ENCODE measurements at regions not wholly inside any gene's neighbourhood (a gene's known extent, or its start where the extent isn't known, plus 50 kb on each side); places are given as distances from the start of the nearest gene placed in this dataset.

DNA sequence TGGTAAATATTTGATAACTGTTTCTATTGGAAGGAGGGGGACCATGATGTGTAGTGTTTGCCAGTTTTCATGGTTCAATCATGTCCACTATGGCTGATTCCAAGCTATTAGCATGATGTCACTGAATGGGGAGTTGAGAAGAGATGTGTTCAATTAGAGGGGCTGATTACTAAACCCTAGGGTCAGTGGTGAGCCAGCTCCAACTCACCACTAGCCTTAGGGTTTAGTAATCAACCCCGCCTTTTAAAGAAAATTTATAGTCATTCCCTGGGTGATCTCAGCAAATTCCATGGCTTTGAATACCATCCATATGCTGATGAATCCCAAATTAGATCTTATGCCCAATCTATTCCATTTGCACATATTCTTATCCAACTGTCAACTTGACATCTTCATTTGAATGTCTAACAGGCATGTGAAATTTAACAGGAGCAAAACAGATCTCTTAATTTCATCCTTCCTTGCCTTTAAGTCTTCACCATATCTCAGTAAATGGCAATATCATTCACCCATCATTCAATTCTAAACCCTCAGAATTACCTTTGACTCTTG lies 98.8 kb downstream of the GCNT1 start:
- no peak for ATAC-seq (replicated peaks)
- Mint-ChIP-seq H3K27ac (no peak overlapping the region), H3K27me3 (peaks cover 3% of the 10 kb centered on the region), H3K36me3 (ENCODE audit: low read depth) (no peaks in the 10 kb centered on the region), H3K4me3 (no peak overlapping the region), H3K9me3 (peaks cover 3% of the 10 kb centered on the region), H3K4me1 (peaks cover 4% of the 10 kb centered on the region)

DNA sequence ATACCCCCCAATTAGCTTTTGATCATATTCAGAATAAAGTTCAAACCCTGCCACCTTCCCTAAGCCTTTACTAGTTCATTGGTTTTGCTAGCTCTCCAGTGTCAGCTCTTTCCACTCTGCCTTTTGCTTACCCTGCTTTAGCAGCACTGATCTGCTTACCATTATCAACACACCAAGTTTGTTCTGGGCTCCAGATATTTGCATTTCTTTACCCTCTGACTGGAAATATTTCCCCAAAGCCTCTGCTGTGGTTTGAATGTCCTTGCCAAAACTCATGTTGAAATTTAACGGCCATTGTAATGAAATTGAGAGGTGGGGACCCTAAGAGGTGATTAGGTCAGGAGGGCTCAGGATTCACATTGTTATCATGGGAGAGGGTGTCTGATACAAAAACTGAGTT lies 99.5 kb downstream of the GCNT1 start:
- Mint-ChIP-seq H3K27me3 (peaks cover 3% of the 10 kb centered on the region), H3K36me3 (ENCODE audit: low read depth) (no peaks in the 10 kb centered on the region), H3K27ac (no peak overlapping the region), H3K4me1 (peaks cover 4% of the 10 kb centered on the region), H3K4me3 (no peak overlapping the region), H3K9me3 (peaks cover 3% of the 10 kb centered on the region)
- no peak for ATAC-seq (replicated peaks)

DNA sequence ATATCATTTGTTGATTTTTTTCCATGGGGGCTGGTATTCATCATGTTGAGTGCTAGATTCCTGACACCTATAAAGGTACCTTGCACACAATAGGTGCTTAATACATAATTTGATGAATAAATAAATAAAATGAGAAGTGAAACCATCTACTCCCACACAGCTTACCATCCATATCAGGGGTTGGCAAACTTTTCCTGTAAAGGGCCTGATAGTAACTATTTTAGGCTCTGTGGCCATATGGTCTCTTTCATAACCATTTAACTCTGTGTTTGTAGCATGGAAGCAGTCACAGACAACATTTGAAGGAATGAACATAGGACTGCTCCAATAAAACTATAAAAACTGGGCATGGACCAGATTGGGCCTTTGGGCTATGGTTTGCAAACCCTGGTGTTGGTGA lies 100.3 kb downstream of the GCNT1 start:
- no peak for ATAC-seq (replicated peaks)
- Mint-ChIP-seq H3K4me1 (peaks cover 4% of the 10 kb centered on the region), H3K27me3 (peaks cover 3% of the 10 kb centered on the region), H3K27ac (no peak overlapping the region), H3K36me3 (ENCODE audit: low read depth) (no peaks in the 10 kb centered on the region), H3K9me3 (peaks cover 3% of the 10 kb centered on the region), H3K4me3 (no peak overlapping the region)

DNA sequence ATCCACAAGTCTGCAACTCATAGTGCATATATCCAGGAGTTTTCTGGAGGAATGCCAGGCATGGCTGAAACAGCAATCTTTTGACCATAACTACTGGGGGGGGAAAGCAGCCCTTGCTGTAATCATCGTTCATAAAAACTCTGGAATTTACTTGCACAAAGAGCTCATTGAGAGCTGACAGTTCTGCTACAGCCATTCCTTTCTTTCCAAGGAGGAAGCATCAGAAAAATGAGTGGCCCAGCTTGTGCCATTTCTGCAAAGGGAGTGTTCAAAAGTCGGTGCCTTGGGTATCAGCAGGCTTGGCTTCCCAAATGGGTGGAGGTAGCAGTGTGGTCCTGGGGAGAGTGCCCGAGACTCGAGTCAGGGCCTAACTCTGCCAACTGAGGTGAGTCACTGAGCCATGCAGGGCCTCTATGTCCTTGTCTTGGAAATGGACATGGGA lies 101.5 kb downstream of the GCNT1 start:
- no peak for ATAC-seq (replicated peaks)
- no peaks in the 10 kb centered on the region for H3K36me3 Mint-ChIP-seq (ENCODE audit: low read depth)
- peaks cover 3% of the 10 kb centered on the region for H3K9me3 Mint-ChIP-seq
- H3K4me1 Mint-ChIP-seq, result peaks cover 4% of the 10 kb centered on the region
- H3K27ac Mint-ChIP-seq, result no peak overlapping the region
- H3K27me3 Mint-ChIP-seq, result peaks cover 3% of the 10 kb centered on the region
- H3K4me3 Mint-ChIP-seq, result no peak overlapping the region

DNA sequence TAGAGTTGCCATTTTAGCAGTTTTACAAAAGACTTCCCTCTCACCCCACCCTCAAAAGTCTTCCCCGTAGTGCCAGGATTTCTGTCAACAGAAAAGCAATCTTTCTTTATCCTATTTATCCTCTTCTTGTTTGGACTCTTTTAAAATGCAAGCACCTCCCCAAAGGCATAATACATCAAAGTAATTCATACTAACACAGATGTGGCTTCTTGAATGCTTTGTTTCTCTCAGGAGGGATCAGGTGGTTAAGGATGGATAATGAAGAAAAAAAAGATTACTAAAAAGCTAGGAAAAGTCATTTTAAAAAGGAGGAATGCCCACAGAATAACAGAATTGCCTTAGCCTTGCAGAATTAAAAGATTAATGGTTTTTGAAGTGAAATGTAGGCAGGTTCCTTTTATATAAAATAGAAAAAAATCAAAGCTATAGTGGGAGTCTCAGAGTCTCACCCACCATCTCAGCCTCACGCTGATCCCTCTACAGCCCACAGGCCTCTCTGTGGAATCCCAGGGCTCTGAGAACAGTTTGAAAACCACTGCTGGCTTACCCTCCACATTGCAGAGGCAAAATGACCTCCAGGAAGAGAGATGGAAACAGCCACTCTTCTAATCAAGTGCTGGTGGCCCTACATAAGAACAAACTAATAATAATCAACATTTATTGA lies 102.2 kb downstream of the GCNT1 start:
- peaks cover 3% of the 10 kb centered on the region for H3K27me3 Mint-ChIP-seq
- H3K4me1 Mint-ChIP-seq, result peaks cover 4% of the 10 kb centered on the region
- no peaks in the 10 kb centered on the region for H3K36me3 Mint-ChIP-seq (ENCODE audit: low read depth)
- peaks cover 3% of the 10 kb centered on the region for H3K9me3 Mint-ChIP-seq
- H3K27ac Mint-ChIP-seq, result peak overlapping the region; percentile 51
- H3K4me3 Mint-ChIP-seq, result no peak overlapping the region
- ATAC-seq (replicated peaks), result no peak

Measured in activated T-helper 17 cell treated with anti-CD3 and anti-CD28 coated beads, Interleukin-2, amount 50 U/mL, for 72 hours (primary cell).